HG03439 (cell line): ENCODE measurements at regions not wholly inside any gene's neighbourhood (a gene's known extent, or its start where the extent isn't known, plus 50 kb on each side); places are given as distances from the start of the nearest gene placed in this dataset.
"Not testable (repeated sequence)": the region's sequence is repeated elsewhere in the genome, so short reads cannot be mapped to it uniquely, and the experiment has no call there.

ENCODE experiments used
- ATAC-seq: cut with Tn5 transposase; IDR thresholded peaks from one replicate; pipeline ENCODE4 v1.9.1; 2021; ENCODE audit warnings: mild to moderate bottlenecking, moderate library complexity; ENCODE audit not compliant: unreplicated experiment

DNA sequence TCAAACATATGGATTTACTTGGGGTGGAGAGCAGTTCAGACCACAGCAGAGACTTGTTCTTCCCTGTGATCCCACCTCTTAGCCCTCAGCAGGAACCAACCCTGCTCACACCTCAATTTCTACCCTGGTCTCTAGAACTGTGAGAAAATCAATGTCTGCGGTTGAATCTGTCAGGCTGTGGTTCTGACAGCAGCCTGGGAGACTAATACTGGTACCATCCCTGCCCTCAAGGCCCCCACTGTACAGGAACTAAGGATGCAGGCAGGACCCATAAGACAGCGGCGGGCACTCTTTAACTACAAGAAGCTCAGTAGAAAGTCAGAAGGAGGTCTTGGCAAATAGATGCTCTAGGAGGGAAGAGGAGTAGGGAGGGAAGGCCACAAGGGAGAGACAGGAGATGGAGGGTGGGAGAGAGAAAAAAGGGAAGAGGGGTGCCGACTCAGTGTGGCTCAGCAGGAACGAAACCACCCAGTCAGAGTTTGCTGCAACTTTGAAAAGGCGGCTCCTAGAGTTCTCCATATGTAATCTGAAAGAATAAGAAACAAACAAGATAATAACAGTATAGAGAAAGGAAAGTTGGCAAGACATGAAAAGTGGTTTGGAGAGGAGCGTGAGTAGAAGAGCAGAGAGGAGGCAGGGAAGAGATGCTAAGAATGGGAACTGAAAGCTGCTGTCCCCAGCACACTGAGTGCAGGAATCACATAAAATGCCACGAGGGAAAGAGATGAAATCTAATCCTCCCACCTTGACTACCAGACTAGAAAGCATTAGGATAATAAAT, 323.9 kb upstream of the ID2 start:
- no peak for ATAC-seq

DNA sequence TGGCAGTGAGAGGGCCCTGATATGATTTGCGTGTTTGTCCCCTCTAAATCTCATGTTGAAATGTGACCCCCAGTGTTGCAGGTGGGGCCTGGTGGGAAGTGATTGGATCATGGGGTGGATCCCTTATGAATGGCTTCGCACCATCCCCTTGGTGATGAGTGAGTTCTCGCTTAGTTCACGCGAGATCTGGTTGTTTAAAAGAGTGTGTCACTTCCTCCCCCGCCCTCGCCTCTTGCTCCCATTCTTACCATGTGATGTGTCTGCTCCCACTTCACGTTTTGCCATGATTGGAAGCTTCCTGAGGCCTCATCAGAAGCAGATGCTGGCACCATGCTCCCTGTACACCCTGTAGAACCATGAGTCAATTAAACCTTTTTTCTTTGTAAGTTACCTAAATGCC, 319.9 kb upstream of the ID2 start:
- ATAC-seq, result no peak

DNA sequence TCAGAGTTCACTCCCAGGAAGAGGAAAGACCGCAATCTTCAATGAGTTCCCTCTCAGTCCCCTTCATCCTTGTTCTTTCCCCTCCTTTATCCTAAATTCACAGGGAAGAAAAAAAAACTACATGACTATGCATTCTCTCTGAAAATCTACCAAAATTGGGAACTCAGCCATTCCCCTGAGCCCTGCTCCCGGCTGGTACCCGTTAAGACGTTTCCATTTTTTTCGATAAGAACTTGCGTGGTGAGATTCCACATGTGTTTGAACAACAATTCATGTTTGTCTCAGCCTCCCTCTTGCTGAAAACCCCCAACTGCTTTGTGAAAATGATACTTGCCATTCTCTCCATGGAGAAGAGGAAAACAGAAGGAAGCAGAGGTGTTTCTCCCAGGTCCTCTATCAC, 318.7 kb upstream of the ID2 start:
- ATAC-seq, result no peak

DNA sequence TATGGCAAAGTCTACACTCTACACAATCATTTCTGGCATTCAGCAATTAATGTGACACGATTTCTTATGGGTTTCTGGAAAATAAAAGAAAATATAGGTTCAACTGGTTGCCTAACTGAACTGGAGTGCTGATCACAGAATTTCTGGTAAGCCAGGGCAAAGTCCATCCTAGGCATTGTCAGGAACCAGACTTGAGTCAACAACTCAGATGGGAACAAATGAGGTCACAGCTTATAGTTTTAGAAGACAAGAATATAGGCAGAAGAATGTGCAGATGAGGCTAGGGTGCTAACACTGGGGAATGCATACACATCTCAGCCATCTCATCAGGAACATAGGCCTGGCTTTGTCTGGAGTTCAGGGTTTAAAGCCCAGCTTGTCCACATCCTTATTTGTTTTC, 317.2 kb upstream of the ID2 start:
- no peak for ATAC-seq

DNA sequence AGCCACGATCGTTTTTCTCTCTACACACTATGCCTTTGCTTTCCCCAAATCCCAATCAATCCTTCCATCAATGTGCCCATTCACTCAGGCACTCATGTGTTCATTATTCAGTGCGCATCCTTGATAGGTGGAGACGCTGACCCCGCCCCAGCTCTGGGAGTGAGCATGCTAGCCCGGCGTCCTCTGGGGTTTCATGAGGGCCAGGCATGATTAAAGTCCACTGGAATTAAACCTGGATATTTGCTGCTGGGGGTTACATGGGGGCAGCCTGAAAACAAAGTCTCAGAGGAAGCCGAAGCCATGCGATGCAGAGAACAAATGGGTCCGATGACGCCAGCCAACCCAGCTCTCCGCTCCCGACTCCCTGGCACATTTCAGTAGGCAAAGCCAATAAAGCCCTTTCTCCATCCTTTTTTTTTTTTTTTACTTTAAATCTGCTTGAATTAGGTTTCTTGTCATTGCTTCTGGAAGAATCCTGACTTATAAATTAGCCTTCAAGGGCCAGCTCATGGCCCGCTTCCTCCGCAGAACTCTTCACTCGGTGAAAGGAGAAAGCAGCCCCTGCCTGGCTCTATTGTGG, 316.4 kb upstream of the ID2 start:
- ATAC-seq, result no peak

DNA sequence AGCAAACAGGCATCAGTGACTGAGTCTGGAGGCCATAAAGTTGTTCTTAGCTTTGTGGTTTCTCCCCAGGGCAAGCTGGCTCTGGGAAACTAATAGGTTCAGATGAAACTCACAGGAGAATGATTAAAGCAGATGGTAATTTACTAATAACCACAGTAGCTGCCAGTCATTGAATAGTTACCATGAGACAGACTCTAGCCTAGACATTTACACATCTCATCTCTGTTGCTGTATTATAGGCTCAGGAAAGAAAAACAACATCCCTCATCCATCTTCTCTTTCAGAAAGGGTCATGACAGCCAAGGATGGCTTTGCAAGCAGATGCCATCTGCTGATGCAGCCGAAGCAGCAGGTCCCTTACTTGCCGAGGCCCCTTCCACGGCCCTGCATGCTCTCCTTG, 314.0 kb upstream of the ID2 start:
- no peak for ATAC-seq

DNA sequence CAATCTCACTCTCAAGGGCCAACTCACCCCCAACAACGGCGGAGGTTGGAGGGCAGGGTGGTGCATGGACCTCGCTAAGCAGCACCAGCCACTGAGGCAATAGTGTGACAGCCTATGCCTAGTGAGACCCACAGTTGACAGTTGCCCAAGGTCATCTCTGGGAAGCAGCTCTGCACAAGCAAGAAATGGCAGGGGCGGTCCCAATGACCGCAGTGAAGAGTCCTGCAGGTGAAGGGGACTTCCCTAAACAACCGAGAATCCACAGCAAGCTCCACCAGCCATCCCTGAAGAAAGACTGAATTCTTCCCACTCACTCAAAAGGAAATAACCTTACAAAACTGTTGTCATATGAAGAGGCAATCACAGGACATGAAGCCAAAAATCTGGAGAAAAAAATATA, 313.4 kb upstream of the ID2 start:
- no peak for ATAC-seq

DNA sequence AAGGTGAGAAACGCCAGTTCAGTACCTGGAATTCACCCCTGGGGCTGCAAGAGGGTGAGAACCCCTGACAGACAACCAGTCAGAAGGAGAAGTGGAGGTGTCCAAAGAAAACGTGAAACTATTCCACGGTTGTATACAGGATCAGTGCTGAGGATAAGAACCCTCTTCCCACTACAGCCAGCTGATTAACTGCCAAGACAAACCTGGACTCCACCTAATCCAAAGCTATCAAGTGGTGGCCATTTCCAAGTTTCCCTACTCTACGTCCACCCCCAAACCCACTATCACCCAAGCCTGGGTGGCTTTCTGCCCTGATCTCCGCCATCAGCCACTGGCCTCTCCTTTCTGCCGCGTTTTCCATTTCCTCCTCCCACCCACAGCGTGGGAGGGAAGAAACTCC, 312.3 kb upstream of the ID2 start:
- ATAC-seq, result no peak

DNA sequence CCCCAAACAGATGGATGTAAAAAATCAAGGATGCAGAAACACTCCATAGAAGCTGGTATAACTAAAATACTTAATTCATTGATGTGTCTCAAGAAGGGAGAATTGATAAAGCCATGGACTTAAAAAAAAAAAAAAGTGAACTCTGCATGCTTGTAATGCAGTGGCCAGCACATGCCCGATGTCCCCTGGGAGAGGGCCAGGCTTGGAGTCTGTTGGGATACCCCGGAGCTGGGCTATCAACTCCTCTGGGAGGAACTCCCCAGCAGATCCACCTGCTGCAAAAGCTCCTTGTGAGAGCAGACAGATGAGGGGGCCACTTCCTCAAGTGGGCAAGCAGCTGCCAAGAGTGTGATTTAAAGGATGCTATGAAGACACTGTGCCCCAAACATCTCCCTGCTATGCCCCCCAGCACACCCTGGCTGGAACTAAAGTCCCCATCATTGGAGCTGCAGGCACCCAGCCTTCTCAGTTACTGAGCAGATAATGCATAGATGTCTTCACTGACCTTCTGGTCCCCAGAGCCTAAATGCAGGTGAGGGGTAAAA, 311.5 kb upstream of the ID2 start:
- ATAC-seq, result no peak

DNA sequence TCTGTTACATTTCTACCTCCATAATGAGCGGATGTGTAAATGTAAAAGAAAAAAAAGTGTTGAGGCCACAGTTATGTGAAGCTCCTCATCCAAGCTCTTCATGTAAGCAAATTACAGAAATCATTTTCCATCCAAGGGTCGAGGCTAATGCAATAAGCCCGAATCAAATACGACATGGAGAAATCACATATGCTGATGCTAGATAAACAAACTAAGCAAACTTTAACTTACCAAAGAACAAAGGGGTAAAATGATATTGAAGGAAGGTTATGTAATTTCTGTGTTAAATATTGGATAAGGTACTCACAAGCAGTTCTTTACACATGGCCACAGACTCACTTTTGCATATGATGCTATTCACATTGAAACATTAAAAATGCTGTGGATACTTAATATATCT, 310.2 kb upstream of the ID2 start:
- ATAC-seq, result no peak

DNA sequence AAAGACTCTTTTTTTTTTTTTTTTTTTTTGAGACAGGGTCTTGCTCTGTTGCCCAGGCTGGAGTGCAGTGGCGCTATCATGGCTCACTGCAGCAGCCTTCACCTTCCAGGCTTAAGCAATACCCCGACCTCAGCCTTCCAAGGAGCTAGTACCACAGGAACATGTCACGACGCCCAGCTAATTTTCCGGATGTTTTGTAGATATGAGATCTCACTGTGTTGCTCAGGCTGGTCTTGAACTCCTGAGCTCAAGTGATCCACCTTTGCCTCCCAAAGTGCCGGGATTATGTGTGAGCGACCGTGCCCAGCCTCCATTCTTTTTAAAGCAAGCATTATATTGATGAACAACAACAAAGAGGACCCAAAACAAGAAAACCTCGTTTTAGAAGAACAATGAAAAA, 307.1 kb upstream of the ID2 start:
- no peak for ATAC-seq

DNA sequence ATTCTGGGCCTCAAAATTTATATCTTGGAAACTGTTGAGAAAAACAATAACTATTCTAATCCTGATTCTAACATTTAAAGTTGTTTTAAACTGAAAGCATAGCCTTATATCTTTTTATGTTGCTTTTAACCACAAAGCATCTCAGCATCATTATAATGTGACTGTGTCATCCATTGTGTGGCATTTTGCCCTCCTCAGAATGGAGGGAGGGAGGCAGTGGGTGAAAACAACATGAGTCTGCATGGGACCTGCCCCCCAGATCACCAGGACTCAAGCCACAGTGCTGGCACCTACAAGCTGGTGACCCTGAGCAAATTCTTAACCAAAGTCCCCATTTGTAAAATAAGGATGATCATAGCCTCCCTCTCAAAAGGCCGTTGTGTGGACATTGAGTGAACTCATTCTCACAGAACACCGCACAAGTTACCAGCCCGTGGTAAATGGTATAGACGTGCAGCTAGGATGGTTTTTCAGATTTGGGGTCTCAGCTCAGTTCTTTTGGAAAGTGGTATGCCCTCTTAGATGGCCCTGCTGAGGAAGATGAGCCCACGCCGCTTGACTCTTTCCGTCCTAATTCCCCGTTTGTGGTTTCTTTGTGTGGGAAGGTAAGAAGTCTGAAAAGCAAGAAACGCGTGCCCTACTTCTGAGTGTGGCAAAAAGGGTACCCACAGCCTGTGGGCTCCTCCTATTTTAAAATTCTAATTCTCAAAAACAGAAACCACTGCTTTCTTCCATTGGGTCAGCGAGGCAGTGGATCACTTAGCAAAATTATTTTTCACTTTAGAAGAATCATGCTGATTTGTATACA, 305.0 kb upstream of the ID2 start:
- ATAC-seq, result no peak

DNA sequence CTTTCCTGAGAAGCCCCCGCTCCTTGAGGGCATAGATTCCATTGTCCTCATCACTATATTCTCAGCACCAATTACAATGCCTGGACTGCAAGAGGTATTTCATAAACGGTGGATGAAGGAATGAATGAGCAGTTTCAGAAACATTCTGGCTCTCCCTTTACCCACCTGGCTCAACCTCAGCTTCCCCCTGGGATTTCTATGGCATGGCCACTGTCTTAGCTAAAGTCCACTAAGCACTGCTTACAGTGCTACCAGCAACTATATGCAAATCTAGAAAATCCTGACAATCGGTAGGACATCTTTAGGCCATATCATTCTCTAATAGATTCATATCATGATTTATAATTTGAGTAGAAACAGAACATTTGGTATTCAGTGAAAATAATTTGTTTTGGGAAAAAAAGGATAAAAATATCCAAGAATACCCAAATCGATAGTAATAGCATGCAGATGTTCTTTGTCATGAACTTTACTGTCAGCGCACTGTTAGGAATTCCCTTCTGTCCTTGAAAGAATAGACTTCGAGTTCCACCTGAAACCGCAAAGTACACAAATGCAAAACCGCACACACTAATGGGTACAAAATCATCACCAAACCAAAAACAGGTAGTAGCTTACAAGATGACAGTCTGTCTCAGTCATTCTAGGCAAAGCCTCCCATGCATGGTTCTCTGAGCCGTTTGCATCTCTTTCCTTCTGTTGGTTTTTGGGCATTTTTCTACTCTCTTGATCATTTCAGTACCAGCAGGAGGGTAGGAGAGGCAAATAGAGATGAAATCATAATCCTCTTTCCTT, 303.6 kb upstream of the ID2 start:
- peak; percentile 79 for ATAC-seq

DNA sequence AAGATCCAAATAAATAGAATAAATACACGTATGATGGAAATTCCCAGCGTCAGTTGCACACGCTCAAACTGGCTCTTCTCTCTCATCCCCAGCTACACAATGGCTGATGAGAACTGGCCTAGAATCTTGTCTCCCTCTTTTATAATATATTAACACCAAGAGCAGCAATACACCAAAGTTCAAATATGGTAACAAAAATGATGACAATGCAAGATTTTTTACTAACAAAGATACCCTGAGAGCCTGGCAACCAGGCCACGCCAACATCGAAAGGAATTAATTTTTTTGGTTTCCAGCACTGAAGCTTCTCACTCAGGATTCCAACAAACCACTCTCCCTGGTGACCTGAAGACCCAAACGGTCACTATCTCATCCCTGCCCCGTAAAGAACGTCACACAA, 302.7 kb upstream of the ID2 start:
- no peak for ATAC-seq

DNA sequence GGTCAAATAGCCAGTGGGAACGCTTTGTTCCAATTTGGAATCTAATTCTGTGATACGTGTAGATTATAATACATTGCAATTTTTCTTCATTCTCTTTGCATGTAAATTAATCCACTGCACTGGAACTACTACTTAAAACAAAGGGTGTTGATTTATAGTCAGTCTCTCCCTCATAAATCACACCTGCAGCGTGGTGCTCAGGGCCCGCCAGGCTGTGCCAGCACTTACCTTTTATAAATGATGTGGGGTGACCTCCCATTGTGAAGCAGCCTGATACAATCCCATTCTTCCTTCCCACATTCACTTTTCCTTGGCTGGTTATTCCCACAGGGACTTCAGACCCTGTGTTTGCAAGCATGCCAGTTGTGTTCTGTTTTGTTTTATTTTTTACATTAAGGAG, 302.3 kb upstream of the ID2 start:
- ATAC-seq, result no peak

DNA sequence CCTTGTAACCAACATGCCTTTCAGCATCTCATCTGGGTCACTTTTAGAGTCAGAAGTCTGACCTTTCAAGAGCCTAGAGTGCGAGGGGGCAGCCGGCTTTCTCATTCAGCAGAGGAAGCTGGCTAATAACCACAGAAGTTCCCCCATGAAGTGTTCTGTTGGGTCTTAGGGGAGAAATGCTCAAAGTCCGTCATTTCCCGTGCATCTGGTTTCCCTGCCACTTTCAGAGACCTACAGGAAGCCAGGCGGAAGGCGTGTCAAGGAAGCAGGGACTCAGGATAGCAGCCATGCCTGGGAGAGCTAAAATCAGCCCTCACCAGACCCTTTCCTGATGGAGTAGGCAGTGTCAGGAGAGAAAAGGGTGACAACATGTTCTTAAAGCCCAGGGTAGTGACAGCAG, 301.8 kb upstream of the ID2 start:
- no peak for ATAC-seq

DNA sequence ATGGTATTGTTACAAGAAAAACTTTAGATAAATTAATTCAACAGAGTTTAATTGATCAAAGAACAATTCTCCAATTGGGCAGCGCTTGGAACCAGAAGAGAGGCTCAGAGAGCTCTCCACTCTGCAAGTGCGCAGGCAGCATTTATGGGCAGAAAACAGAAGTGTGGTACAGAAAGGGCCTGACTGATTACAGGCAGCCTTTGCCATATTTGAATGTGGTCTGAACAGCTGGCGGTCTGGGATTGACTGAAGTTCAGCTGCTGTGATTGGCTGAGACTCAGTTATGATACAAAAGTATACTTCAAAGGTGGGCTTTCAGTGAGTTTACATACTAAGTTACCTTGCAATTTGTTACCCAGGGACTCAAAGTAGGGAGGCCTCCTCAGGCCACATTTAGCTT, 301.3 kb upstream of the ID2 start:
- ATAC-seq, result no peak

DNA sequence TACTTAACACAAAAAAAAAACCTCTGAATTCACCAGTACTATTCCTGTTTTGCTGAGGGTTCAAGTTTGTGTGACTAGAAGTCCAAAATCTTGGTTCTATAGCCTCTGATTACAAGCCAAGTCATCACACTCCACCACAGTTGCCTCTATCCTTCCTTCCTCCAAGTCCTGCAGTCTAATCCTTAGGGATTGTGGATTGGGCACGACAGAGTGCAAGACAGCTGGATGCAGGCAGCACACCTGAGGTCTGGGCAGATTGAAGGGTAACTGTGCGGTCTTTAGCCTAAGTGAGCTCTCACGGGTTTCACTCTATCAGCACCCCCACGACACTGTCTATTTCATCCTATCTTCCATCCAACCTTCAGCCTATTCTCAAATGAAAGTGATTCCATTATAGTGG, 299.4 kb upstream of the ID2 start:
- ATAC-seq, result no peak

DNA sequence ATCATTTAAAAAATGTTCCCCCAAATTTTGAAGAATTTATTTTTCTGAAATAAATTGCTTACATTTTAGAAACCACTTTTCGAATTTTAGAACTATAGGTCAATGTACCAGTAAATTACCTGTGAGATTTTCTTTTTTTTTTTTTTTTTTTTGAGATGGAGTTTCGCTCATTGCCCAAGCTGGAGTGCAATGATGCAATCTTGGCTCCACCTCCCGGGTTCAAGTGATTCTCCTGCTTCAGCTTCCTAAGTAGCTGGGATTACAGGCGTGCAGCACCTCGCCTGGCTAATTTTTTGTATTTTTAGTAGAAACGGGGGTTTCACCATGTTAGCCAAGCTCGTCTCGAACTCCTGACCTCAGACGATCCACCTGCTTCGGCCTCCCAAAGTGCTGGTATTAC, 295.1 kb upstream of the ID2 start:
- ATAC-seq, result not testable (repeated sequence)

DNA sequence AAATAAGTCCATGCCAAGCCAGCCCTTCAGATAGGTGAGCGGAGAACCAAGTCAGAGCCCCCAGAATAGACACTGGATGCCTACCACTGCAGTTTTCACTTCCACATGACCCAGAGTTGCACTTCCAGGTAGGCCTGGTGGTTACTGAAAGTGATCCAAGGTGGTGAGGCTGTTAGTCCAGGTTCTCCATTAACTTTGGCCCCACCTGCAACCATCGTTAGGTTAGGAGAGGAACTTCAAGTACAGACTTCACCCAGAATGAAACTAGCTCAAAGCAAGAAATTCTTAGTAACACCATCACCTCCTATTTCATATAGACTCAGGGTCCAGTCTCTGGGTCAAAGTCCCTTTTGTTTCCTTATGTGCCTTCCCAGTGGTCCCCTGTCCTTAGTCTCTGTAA, 293.1 kb upstream of the ID2 start:
- no peak for ATAC-seq

DNA sequence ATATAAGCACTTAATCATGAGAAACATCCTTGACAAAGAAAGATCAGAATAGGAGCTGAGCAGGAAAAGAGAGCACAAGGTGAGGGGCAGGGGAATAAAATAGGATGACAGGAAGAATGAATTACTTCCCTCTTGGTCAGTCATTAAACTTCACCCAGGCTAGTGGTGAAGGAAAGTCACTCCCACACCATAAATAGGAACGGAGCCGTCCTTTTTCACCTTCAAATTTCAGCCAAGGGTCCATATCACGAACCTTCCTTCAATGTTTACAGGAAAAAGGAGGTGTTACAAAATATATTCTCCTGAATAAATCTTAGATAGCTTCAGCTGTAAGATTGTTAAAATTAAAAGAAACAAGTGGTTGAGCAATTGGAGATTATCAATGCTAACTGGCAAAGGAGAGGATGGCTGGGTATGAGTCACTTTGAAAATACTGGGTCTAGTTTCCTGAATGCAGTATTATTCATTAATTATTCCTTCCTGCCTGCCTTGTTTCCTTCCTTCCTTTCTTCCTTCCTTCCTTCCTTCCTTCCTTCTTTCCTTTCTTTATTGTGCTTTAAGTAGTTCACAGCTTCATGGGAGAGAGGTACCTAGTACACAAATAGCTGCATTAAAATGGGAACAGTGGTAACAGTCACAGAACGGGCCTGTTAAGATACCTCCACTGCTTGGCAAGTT, 292.3 kb upstream of the ID2 start:
- no peak for ATAC-seq
